Sigmoid colon (tissue), 6 donors: ENCODE measurements at regions not wholly inside any gene's neighbourhood (a gene's known extent, or its start where the extent isn't known, plus 50 kb on each side); places are given as distances from the start of the nearest gene placed in this dataset.

Experiments used
- DNase-seq: peaks from one replicate; pipeline ENCODE4 v3.0.0-alpha.2; 2019
- H3K27ac ChIP-seq, 4 donors: fragments of 200-600 bp; sonication (generic); one replicate each; pipeline ENCODE4 v1.5.1; 2016 to 2019; ENCODE audit warnings: mild to moderate bottlenecking in 1 of 4
- H3K27me3 ChIP-seq, 3 donors: fragments of 200-600 bp; sonication (generic); one replicate each; pipeline ENCODE4 v1.5.1; 2019; ENCODE audit warnings: mild to moderate bottlenecking in 1 of 3
- H3K36me3 ChIP-seq, 4 donors: fragments of 200-600 bp; sonication (generic); one replicate each; pipeline ENCODE4 v1.5.1; 2016 to 2019
- H3K4me1 ChIP-seq, 4 donors: fragments of 200-600 bp; sonication (generic); one replicate each; pipeline ENCODE4 v1.5.1; 2017 to 2019
- H3K4me3 ChIP-seq, 4 donors: fragments of 200-600 bp; sonication (generic); one replicate each; pipeline ENCODE4 v1.5.1; 2017 to 2019; ENCODE audit warnings: mild to moderate bottlenecking in 2 of 4, moderate library complexity in 1 of 4
- H3K9me3 ChIP-seq, 4 donors: fragments of 200-600 bp in 3 of 4; sonication (generic) in 3 of 4; one replicate each; pipeline versions ENCODE4 v1.5.1 to v1.6.1; 2013 to 2019
- EP300 ChIP-seq, 4 donors: sonication (generic); formaldehyde crosslinking; IDR thresholded peaks; one replicate each; pipeline ENCODE4 v1.6.1; 2017; ENCODE audit warnings: antibody characterized with exemption in 4 of 4
- POLR2A ChIP-seq, 2 donors: fragments of 450-650 bp; IDR thresholded peaks; one replicate each; pipeline ENCODE4 v1.6.1; 2016; ENCODE audit warnings: antibody characterized with exemption in 2 of 2, mild to moderate bottlenecking in 2 of 2, moderate library complexity in 2 of 2
- POLR2AphosphoS5 ChIP-seq, 4 donors: sonication (generic); formaldehyde crosslinking; IDR thresholded peaks; one replicate each; pipeline ENCODE4 v1.6.1; 2017; ENCODE audit warnings: antibody characterized with exemption in 4 of 4
- WGBS, 2 donors: extraction: QIAGEN DNeasy Blood & Tissue Kit; methylation state at CpG; one replicate each; pipeline ENCODE4 v1.1.7; 2013; 5-methylcytosine and 5-hydroxymethylcytosine counted together
- intact Hi-C: fragments of 100-400 bp; cut with DNase I; formaldehyde crosslinking; loops from one replicate; pipeline ENCODE4 v1.15.1; 2023
- TF ChIP-seq, protein P1 (sequence below), 4 experiments: fragments of 450-650 bp in 3 of 4; fragments of 200-600 bp in 1 of 4; IDR thresholded peaks; one replicate each; pipeline ENCODE4 v1.5.1; 2016 to 2019; ENCODE audit warnings: antibody characterized with exemption in 4 of 4, mild to moderate bottlenecking in 3 of 4, moderate library complexity in 2 of 4
- donor health status: healthy with polysubstance abuse.
- donor health status: healthy.

DNA sequence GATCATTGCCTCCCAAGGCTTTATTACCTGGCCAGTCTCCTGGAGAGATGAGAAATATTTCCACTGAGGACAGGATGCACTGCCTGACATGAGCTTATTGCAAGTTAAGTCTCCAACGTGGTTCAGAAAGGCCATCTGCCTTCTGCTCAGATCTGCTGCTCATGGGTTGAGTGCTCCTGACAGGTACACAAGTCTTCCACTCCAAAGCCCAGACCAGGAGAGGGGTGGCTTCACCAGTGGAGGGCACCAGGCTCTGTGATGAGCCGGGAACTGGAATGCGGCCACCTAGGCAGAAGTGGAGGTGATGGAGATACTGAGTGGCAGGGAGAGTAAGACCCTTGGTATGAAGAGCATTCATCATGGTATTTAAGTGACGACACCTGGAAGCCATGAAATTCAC is 79.5 kb upstream of the IRF2 start:
- TF ChIP-seq POLR2A (IDR thresholded peaks at IDR 0.05) (no peak), EP300 (IDR thresholded peaks at IDR 0.05) (no peak), POLR2AphosphoS5 (IDR thresholded peaks at IDR 0.05) (no peak)
- TF ChIP-seq, protein P1, sequence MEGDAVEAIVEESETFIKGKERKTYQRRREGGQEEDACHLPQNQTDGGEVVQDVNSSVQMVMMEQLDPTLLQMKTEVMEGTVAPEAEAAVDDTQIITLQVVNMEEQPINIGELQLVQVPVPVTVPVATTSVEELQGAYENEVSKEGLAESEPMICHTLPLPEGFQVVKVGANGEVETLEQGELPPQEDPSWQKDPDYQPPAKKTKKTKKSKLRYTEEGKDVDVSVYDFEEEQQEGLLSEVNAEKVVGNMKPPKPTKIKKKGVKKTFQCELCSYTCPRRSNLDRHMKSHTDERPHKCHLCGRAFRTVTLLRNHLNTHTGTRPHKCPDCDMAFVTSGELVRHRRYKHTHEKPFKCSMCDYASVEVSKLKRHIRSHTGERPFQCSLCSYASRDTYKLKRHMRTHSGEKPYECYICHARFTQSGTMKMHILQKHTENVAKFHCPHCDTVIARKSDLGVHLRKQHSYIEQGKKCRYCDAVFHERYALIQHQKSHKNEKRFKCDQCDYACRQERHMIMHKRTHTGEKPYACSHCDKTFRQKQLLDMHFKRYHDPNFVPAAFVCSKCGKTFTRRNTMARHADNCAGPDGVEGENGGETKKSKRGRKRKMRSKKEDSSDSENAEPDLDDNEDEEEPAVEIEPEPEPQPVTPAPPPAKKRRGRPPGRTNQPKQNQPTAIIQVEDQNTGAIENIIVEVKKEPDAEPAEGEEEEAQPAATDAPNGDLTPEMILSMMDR (IDR thresholded peaks at IDR 0.05) = no peak
- DNase-seq = no peak
- Histone ChIP-seq H3K27ac (no peak overlapping the region), H3K27me3 (no peaks in the 10 kb centered on the region), H3K4me3 (no peak overlapping the region), H3K36me3 (no peaks in the 10 kb centered on the region), H3K9me3 (no peaks in the 10 kb centered on the region), H3K4me1 (no peaks in the 10 kb centered on the region)
- intact Hi-C loops = no loop called here
- 91 to 92% methylated on average over 4 of the region's 4 CpGs for WGBS, 2 donors

DNA sequence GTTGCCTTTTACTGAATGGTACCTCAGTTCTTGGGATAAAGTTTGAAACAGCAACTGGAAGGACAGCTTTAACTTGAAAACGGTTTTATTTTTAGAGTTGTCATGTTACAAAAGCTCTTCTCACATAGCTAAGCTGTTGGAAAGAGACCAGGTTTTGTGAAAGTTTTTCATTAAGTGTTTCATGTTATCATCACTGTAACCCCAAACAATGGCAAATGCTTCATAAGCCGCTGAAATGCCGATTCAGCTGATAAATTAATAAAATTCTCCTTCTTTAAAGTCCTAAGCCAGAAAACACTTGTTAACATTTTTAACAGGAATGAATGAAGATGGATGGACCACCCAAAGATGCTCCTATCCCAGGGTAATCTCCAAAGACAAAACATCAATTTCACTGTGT is 76.1 kb upstream of the IRF2 start:
- Histone ChIP-seq H3K27me3 (peaks cover 0 to 4% (median 0%) of the 10 kb centered on the region in 3 donors), H3K9me3 (no peaks in the 10 kb centered on the region), H3K27ac (no peak overlapping the region), H3K4me3 (no peak overlapping the region), H3K36me3 (no peaks in the 10 kb centered on the region), H3K4me1 (no peaks in the 10 kb centered on the region)
- TF ChIP-seq, protein P1 (IDR thresholded peaks at IDR 0.05) = no peak
- TF ChIP-seq POLR2A (IDR thresholded peaks at IDR 0.05) (no peak), EP300 (IDR thresholded peaks at IDR 0.05) (no peak), POLR2AphosphoS5 (IDR thresholded peaks at IDR 0.05) (no peak)
- WGBS, 2 donors = 78 to 81% methylated on average over 3 of the region's 3 CpGs
- DNase-seq = no peak
- intact Hi-C loops = no loop called here

DNA sequence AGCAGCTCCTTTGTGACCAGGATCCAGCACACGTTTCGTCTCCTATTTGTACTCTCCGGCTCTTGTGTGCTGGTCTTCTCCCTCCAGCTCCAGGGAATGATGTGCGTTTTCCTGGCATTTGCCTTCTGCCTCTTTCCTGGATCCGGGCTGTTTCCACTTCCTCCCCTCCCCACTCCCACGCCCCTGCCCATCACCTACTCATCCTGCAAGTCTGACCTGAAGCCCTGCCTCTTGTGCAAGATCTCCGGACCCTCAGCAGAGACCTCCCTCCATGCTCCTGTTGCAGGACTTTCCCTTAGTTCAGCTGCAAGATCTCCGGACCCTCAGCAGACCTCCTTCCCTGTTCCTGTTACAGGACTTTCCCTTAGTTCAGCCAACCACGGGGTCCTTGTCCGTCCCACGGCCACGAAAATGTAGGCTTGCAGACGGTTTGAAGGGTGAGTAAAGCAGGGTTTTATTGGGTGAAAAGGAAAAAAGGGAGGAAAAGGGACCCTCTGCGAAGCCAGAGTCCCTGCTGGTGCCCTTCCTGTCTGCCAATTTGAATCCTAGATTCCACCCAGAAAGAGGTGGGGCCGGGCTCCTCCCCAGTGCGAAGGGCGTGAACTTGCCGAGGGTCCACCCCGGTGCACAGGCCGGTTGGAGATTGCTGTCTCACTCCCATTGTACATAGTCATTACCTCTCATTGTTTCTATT is 74.4 kb upstream of the IRF2 start:
- intact Hi-C loops = no loop called here
- Histone ChIP-seq H3K4me3 (peak overlapping the region in 1 of 4 donors; percentile 9), H3K27ac (no peak overlapping the region), H3K4me1 (no peaks in the 10 kb centered on the region), H3K36me3 (no peaks in the 10 kb centered on the region), H3K9me3 (no peaks in the 10 kb centered on the region), H3K27me3 (peaks cover 0 to 4% (median 0%) of the 10 kb centered on the region in 3 donors)
- no peak for DNase-seq
- TF ChIP-seq POLR2A (IDR thresholded peaks at IDR 0.05) (no peak), POLR2AphosphoS5 (IDR thresholded peaks at IDR 0.05) (no peak)
- WGBS, 2 donors = 23 to 69% methylated on average over 20 of the region's 20 CpGs

DNA sequence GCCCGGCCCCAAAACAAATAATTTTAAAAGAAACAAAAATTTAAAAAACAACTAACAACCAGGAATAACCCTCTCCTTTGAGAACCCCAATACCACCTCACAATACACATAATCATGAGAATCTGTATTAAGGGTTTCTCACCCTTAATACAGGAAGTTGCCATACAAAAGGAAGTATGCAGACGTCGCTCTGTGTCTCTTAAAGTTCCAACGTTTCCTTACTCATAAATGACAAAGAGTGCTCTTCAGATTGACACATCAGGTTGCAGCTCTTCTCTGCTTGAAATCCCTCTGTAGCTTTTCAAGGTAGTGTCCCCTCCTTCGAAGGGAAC is 73.9 kb upstream of the IRF2 start:
- intact Hi-C loops = no loop called here
- DNase-seq = no peak
- no peak for TF ChIP-seq POLR2AphosphoS5 (IDR thresholded peaks at IDR 0.05)
- TF ChIP-seq EP300 (IDR thresholded peaks at IDR 0.05) = no peak
- TF ChIP-seq POLR2A (IDR thresholded peaks at IDR 0.05) = no peak
- TF ChIP-seq, protein P1 (IDR thresholded peaks at IDR 0.05) = no peak
- no peaks in the 10 kb centered on the region for H3K9me3 ChIP-seq
- no peaks in the 10 kb centered on the region for H3K4me1 ChIP-seq
- no peak overlapping the region for H3K4me3 ChIP-seq
- no peaks in the 10 kb centered on the region for H3K36me3 ChIP-seq
- peaks cover 0 to 4% (median 0%) of the 10 kb centered on the region in 3 donors for H3K27me3 ChIP-seq
- 25 to 43% methylated on average over 5 of the region's 5 CpGs for WGBS, 2 donors
- H3K27ac ChIP-seq = no peak overlapping the region

DNA sequence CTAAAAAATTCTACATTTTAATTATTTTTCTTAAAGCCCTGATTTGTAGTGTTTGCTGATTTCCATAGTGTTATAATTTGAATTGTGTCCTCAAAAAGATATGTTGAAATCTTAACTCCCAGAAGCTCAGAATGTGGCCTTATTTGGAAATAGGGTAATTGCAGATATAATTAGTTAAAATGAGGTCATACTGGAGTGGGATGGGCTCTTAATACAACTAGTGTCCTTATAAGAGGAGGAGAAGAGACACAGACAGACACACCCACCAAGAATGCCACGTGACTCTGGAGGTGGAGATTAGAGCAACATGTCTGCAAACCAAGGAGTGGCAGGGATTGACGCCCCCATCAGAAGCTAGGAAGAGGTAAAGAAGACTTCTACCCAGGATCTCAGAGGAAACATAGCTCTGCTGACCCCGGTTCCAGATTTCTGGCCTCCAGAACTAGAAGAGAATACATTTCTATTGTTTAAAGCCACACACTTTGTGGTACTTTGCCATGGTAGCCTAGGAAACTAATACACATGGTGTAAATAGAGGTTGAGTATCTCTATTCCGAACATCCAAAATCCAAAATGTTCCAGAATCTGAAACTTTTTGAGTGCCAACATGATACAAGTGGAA is 70.5 kb upstream of the IRF2 start:
- TF ChIP-seq POLR2AphosphoS5 (IDR thresholded peaks at IDR 0.05) = no peak
- TF ChIP-seq EP300 (IDR thresholded peaks at IDR 0.05) = no peak
- TF ChIP-seq, protein P1 (IDR thresholded peaks at IDR 0.05) = no peak
- intact Hi-C loops = no loop called here
- Histone ChIP-seq H3K4me1 (no peaks in the 10 kb centered on the region), H3K36me3 (no peaks in the 10 kb centered on the region), H3K27me3 (peaks cover 0 to 4% (median 0%) of the 10 kb centered on the region in 3 donors), H3K4me3 (no peak overlapping the region), H3K27ac (no peak overlapping the region), H3K9me3 (no peaks in the 10 kb centered on the region)
- 73 to 78% methylated on average over 4 of the region's 4 CpGs for WGBS, 2 donors
- no peak for DNase-seq
